ENCODE measurements at regions not wholly inside any gene's neighbourhood (a gene's known extent, or its start where the extent isn't known, plus 50 kb on each side); places are given as distances from the start of the nearest gene placed in this dataset.

DNA sequence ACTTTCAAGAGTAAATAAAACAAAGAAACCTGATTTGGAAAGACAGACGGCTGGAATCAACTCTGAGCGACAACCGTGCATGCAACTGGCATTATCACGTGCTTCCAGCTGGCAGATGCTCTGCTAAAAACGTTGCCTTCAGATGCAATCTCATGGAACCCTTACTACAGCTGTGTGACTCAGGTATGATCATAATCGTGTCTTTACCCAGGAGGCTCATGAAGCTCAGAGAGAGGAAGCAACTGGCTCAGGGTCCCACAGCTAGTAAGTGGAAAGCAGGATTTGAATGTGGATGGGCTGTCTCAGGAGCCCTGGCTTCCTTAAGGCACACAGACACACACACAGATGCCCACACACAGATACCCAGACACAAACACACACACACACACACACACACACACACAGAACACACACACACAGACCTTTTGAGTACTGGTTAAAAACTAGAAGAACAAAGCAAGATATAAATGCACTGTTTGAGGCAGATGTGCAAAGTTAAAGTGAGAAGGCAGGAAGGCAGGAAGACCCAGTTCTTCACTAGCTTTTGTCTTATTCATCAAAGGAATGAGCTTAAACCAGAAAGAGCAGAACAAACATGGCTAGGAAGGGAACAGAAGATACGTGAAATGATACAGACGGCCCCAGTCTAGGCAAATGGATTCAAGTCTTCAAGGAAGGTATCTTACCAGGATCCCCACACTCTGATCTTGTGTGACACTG is 275.2 kb downstream of the MAF start:
- no peak for TF ChIP-seq NR2F6 (IDR thresholded peaks at IDR 0.05)
- no peak for TF ChIP-seq NR2F6 (CRISPR knock-in tag; IDR thresholded peaks at IDR 0.05)
- TF ChIP-seq ZNF350 (CRISPR knock-in tag; IDR thresholded peaks at IDR 0.05; ENCODE audit: borderline replicate concordance, low read depth), result no peak
- TF ChIP-seq, protein P1, sequence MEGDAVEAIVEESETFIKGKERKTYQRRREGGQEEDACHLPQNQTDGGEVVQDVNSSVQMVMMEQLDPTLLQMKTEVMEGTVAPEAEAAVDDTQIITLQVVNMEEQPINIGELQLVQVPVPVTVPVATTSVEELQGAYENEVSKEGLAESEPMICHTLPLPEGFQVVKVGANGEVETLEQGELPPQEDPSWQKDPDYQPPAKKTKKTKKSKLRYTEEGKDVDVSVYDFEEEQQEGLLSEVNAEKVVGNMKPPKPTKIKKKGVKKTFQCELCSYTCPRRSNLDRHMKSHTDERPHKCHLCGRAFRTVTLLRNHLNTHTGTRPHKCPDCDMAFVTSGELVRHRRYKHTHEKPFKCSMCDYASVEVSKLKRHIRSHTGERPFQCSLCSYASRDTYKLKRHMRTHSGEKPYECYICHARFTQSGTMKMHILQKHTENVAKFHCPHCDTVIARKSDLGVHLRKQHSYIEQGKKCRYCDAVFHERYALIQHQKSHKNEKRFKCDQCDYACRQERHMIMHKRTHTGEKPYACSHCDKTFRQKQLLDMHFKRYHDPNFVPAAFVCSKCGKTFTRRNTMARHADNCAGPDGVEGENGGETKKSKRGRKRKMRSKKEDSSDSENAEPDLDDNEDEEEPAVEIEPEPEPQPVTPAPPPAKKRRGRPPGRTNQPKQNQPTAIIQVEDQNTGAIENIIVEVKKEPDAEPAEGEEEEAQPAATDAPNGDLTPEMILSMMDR (CRISPR knock-in tag; IDR thresholded peaks at IDR 0.05), result no peak
- TF ChIP-seq PTBP1 (IDR thresholded peaks at IDR 0.05; ENCODE audit: low read depth, low read length, poor library complexity, severe bottlenecking), result no peak
- no peak for TF ChIP-seq FOXJ3 (CRISPR knock-in tag; IDR thresholded peaks at IDR 0.05; ENCODE audit: borderline replicate concordance)
- TF ChIP-seq, protein P2, sequence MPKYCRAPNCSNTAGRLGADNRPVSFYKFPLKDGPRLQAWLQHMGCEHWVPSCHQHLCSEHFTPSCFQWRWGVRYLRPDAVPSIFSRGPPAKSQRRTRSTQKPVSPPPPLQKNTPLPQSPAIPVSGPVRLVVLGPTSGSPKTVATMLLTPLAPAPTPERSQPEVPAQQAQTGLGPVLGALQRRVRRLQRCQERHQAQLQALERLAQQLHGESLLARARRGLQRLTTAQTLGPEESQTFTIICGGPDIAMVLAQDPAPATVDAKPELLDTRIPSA (CRISPR knock-in tag; IDR thresholded peaks at IDR 0.05; ENCODE audit: borderline replicate concordance), result no peak
- TF ChIP-seq, protein P3, sequence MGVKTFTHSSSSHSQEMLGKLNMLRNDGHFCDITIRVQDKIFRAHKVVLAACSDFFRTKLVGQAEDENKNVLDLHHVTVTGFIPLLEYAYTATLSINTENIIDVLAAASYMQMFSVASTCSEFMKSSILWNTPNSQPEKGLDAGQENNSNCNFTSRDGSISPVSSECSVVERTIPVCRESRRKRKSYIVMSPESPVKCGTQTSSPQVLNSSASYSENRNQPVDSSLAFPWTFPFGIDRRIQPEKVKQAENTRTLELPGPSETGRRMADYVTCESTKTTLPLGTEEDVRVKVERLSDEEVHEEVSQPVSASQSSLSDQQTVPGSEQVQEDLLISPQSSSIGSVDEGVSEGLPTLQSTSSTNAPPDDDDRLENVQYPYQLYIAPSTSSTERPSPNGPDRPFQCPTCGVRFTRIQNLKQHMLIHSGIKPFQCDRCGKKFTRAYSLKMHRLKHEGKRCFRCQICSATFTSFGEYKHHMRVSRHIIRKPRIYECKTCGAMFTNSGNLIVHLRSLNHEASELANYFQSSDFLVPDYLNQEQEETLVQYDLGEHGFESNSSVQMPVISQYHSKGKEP (CRISPR knock-in tag; IDR thresholded peaks at IDR 0.05), result no peak
- TF ChIP-seq CEBPB (IDR thresholded peaks at IDR 0.05; ENCODE audit: borderline replicate concordance, low read depth, low read length), result no peak
- no peak for TF ChIP-seq AHR (CRISPR knock-in tag; IDR thresholded peaks at IDR 0.05)
